BE2C (cell line): ENCODE measurements at regions not wholly inside any gene's neighbourhood (a gene's known extent, or its start where the extent isn't known, plus 50 kb on each side); places are given as distances from the start of the nearest gene placed in this dataset.

Experiments
- DNase-seq: peaks from one replicate; pipeline ENCODE4 v3.0.0-alpha.2; 2020
- H3K27me3 ChIP-seq: fragments of 250-450 bp; sonication (Bioruptor Pico); 2 replicates; pipeline ENCODE4 v1.5.1; 2020; ENCODE audit warnings: mild to moderate bottlenecking
- H3K36me3 ChIP-seq: fragments of 250-450 bp; sonication (Bioruptor Pico); 2 replicates; pipeline ENCODE4 v1.5.1; 2020; ENCODE audit warnings: mild to moderate bottlenecking
- H3K4me1 ChIP-seq: fragments of 250-450 bp; sonication (Bioruptor Pico); 2 replicates; pipeline ENCODE4 v1.5.1; 2020
- H3K4me3 ChIP-seq: 2 replicates; pipeline ENCODE4 v1.5.1; 2011; ENCODE audit warnings: low read depth, low read length
- H3K9me3 ChIP-seq: fragments of 250-450 bp; sonication (Bioruptor Pico); 2 replicates; pipeline ENCODE4 v1.5.1; 2020
- CTCF ChIP-seq: IDR thresholded peaks from 2 replicates; pipeline ENCODE4 v1.5.1; 2012; ENCODE audit warnings: mild to moderate bottlenecking, low read depth, low read length

GRCh38 chr2:57753636-57754035 lies 293.0 kb upstream of the VRK2 start:
- H3K4me1 ChIP-seq, result no peaks in the 10 kb centered on the region
- no peak overlapping the region for H3K4me3 ChIP-seq
- no peak for TF ChIP-seq CTCF
- no peak for DNase-seq
- no peaks in the 10 kb centered on the region for H3K27me3 ChIP-seq
- no peaks in the 10 kb centered on the region for H3K9me3 ChIP-seq
- H3K36me3 ChIP-seq, result no peaks in the 10 kb centered on the region

- Histone ChIP-seq H3K27me3 (no peaks in the 10 kb centered on the region), H3K9me3 (no peaks in the 10 kb centered on the region), H3K4me1 (no peaks in the 10 kb centered on the region), H3K36me3 (no peaks in the 10 kb centered on the region), H3K4me3 (no peak overlapping the region)
- no peak for TF ChIP-seq CTCF
- DNase-seq, result no peak
Measured at GRCh38 chr2:57758686-57759085, 287.9 kb upstream of the VRK2 start.

GRCh38 chr2:57759131-57759530 lies 287.5 kb upstream of the VRK2 start:
- no peak for DNase-seq

GRCh38 chr2:57759822-57760300 lies 286.7 kb upstream of the VRK2 start:
- no peaks in the 10 kb centered on the region for H3K9me3 ChIP-seq
- H3K27me3 ChIP-seq, result no peaks in the 10 kb centered on the region
- DNase-seq, result peak; percentile 68
- no peaks in the 10 kb centered on the region for H3K4me1 ChIP-seq
- H3K4me3 ChIP-seq, result no peak overlapping the region
- TF ChIP-seq CTCF, result peak; percentile 74
- H3K36me3 ChIP-seq, result no peaks in the 10 kb centered on the region

More at GRCh38 chr2:57759131-57759530, 287.5 kb upstream of the VRK2 start:
- no peak overlapping the region for H3K4me3 ChIP-seq
- H3K27me3 ChIP-seq, result no peaks in the 10 kb centered on the region
- no peaks in the 10 kb centered on the region for H3K4me1 ChIP-seq
- TF ChIP-seq CTCF, result no peak
- no peaks in the 10 kb centered on the region for H3K9me3 ChIP-seq
- no peaks in the 10 kb centered on the region for H3K36me3 ChIP-seq

GRCh38 chr2:57760381-57760801 lies 286.2 kb upstream of the VRK2 start:
- H3K36me3 ChIP-seq, result no peaks in the 10 kb centered on the region
- no peaks in the 10 kb centered on the region for H3K9me3 ChIP-seq
- no peak for TF ChIP-seq CTCF
- H3K4me3 ChIP-seq, result no peak overlapping the region
- DNase-seq, result no peak
- no peaks in the 10 kb centered on the region for H3K27me3 ChIP-seq
- no peaks in the 10 kb centered on the region for H3K4me1 ChIP-seq

GRCh38 chr2:57776916-57777315 lies 269.7 kb upstream of the VRK2 start:
- DNase-seq, result no peak
- Histone ChIP-seq H3K4me1 (no peaks in the 10 kb centered on the region), H3K36me3 (no peaks in the 10 kb centered on the region), H3K4me3 (no peak overlapping the region), H3K27me3 (no peaks in the 10 kb centered on the region), H3K9me3 (no peaks in the 10 kb centered on the region)
- TF ChIP-seq CTCF, result no peak
